22Rv1 (cell line): ENCODE measurements at regions not wholly inside any gene's neighbourhood (a gene's known extent, or its start where the extent isn't known, plus 50 kb on each side); places are given as distances from the start of the nearest gene placed in this dataset.

ENCODE experiments used
- H3K27ac ChIP-seq: fragments of 450-650 bp; 2 replicates; pipeline ENCODE4 v1.5.1; 2017
- CTCF ChIP-seq: fragments of 450-650 bp; IDR thresholded peaks from 2 replicates; pipeline ENCODE4 v1.5.1; 2017; ENCODE audit warnings: mild to moderate bottlenecking
- ZFX ChIP-seq: fragments of 450-650 bp; IDR thresholded peaks from 2 replicates; pipeline ENCODE4 v1.6.1; 2017; ENCODE audit warnings: antibody characterized with exemption, borderline replicate concordance

- TF ChIP-seq ZFX (no peak), CTCF (no peak)
- H3K27ac ChIP-seq: no peak overlapping the region
Measured at GRCh38 chr6:114558153-114558552, 215.3 kb upstream of the HS3ST5 start.

DNA sequence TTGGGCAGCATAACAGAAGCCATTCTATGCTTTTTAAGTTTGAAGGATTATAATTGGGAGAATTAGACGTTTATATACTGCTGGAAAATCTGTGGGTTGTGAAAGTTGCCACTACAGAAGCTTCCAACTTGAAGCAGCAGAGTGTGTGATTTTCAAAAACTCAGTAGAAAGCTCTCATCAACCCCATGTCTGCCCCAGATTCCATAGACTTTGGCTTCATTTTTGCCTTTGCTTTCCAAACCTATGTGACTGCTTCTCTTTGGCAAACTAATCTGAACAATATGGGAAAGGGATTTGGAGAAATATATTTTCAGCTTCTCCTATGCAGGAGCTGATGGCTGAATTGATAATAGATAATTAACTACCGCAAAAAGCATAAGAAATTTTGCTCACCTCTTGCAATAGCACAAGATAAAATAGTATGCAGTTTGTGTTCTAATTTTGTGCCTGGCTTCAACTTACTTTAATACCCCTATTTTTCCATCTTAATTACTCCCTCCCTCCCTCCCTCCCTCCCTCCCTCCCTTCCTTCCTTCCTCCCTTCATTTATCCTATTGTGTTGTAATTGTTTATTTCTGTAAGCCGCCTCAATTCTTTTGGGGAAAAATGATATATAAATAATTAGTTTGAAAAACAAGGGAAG is 214.1 kb upstream of the HS3ST5 start:
- no peak overlapping the region for H3K27ac ChIP-seq
- no peak for TF ChIP-seq CTCF
- TF ChIP-seq ZFX: no peak

DNA sequence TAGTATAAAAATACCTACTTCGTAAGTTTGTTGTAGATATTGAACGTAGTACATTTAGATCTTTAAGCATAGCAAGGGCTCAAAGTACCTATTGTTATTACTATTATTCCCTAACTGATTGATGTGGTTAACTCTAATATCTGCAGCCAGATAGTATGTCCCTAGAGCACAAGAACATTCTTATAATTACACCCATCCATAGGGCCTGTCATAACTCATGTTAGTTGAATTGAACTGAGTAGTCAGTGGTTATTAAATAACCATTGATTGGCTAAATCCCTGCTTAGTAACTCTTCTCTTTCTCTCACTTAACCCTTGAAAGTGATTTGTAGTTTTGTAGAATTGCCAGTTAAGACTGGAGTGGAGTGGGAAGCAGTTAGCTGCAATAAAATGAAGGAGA is 207.5 kb upstream of the HS3ST5 start:
- no peak overlapping the region for H3K27ac ChIP-seq

DNA sequence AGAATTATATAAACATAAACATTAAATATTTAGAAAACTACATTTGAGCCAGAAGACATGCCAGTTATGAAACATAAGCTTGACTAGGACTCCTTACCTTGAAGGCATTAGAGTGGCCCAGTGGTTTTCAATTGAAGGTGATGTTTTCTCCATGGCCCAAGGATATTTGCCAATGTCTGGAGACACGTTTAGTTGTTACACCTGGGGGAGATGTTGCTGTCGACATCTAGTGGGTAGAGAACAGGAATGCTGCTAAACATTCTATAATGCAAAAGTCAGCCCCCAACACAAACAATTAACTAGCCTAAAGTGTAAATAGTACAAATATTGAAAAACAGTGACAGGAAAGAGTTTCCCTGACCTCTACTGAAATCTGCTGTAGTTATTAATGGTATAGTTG is 200.9 kb upstream of the HS3ST5 start:
- H3K27ac ChIP-seq: no peak overlapping the region

More for the DNA sequence above, 207.5 kb upstream of the HS3ST5 start:
- no peak for TF ChIP-seq CTCF
- TF ChIP-seq ZFX: no peak

GRCh38 chr6:114541794-114542193 is 199.0 kb upstream of the HS3ST5 start:
- TF ChIP-seq ZFX (no peak), CTCF (no peak)
- H3K27ac ChIP-seq: no peak overlapping the region

More for the DNA sequence above, 200.9 kb upstream of the HS3ST5 start:
- TF ChIP-seq ZFX (no peak), CTCF (peak; percentile 33)

DNA sequence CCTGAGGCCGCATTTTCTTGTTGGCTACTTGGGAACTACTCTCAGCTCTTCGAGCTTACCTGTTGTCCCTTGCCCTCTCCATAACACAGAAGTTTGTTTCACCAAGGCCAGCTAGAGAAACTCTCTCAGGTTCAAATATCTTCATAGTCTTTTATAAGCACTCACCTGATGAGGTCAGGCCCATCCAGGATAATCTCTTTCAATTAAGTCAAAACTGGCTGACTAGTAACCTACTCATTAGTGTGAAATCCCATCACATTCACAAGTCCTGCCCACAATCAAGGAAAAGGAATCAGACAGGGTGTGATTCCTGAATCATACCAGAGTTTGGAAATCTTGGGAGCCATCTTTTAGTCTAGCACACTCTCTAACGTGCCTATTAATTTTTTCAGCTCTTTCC is 195.2 kb upstream of the HS3ST5 start:
- TF ChIP-seq ZFX: no peak

DNA sequence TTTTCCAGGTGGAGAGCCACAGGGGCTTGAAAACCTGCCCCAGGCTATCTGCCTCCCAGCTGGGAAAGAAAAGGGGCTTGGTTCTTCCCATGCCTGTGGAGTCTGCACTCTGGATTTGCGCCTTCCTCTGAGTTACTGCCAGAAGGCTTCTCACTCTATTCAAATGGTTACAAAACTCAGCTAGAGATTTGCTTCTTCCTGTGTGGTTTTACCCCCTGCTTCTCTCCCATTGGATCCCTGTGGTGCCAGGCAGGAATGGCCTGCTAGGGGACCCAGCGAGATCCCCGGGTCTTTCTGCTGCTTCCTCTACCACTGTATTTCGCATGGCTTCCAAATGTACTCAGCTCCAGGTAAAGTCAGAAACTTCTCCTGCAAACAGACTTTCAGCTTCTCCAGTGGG is 192.0 kb upstream of the HS3ST5 start:
- no peak for TF ChIP-seq CTCF
- no peak for TF ChIP-seq ZFX
- no peak overlapping the region for H3K27ac ChIP-seq

More for the DNA sequence above, 195.2 kb upstream of the HS3ST5 start:
- no peak overlapping the region for H3K27ac ChIP-seq

GRCh38 chr6:114524081-114524480 is 181.3 kb upstream of the HS3ST5 start:
- TF ChIP-seq ZFX (no peak), CTCF (no peak)
- no peak overlapping the region for H3K27ac ChIP-seq
